GM23338 (cell line): ENCODE measurements at regions not wholly inside any gene's neighbourhood (a gene's known extent, or its start where the extent isn't known, plus 50 kb on each side); places are given as distances from the start of the nearest gene placed in this dataset.
A peak's percentile ranks its signal among the peaks of the same experiment; 100 is the strongest.

ENCODE experiments used
- ATAC-seq: fragments of 200-7000 bp; cut with Tn5 transposase; 3 replicates; pipeline ENCODE4 v1.9.1; 2020
- DNase-seq: peaks from one replicate; pipeline ENCODE4 v3.0.0-alpha.2; 2015; ENCODE audit warnings: low spot score
- H2AFZ ChIP-seq: fragments of 200-600 bp; sonication (generic); 2 replicates; pipeline ENCODE4 v1.8.0; 2016; ENCODE audit warnings: antibody characterized with exemption, mild to moderate bottlenecking, moderate library complexity
- H3F3A ChIP-seq: fragments of 200-600 bp; sonication (generic); replicated peaks from 2 replicates; pipeline ENCODE4 v1.8.0; 2017; ENCODE audit warnings: antibody characterized with exemption, mixed run types, low read depth
- H3K27ac ChIP-seq: fragments of 200-600 bp; sonication (generic); 2 replicates; pipeline ENCODE4 v1.6.1; 2016; ENCODE audit warnings: low read depth
- H3K27me3 ChIP-seq: fragments of 200-600 bp; sonication (generic); 2 replicates; pipeline ENCODE4 v1.8.0; 2016; ENCODE audit warnings: mild to moderate bottlenecking, mixed run types, moderate library complexity; ENCODE audit not compliant: insufficient read depth
- H3K36me3 ChIP-seq: fragments of 200-600 bp; sonication (generic); 2 replicates; pipeline ENCODE4 v1.8.0; 2016; ENCODE audit warnings: mild to moderate bottlenecking; ENCODE audit not compliant: insufficient read depth
- H3K4me1 ChIP-seq: fragments of 200-600 bp; sonication (generic); 2 replicates; pipeline ENCODE4 v1.8.0; 2016; ENCODE audit warnings: mild to moderate bottlenecking, moderate library complexity; ENCODE audit not compliant: insufficient read depth
- H3K4me2 ChIP-seq: fragments of 200-600 bp; sonication (generic); 2 replicates; pipeline ENCODE4 v1.7.1; 2017; ENCODE audit warnings: mixed run types
- H3K4me3 ChIP-seq: fragments of 200-600 bp; sonication (generic); 2 replicates; pipeline ENCODE4 v1.6.1; 2016; ENCODE audit warnings: mixed run types
- H3K79me2 ChIP-seq: fragments of 200-600 bp; sonication (generic); replicated peaks from 2 replicates; pipeline ENCODE4 v1.8.0; 2017; ENCODE audit warnings: mild to moderate bottlenecking; ENCODE audit not compliant: insufficient read depth
- H3K9me2 ChIP-seq: fragments of 200-600 bp; sonication (generic); 2 replicates; pipeline ENCODE4 v1.8.0; 2017; ENCODE audit not compliant: insufficient read depth
- H4K20me1 ChIP-seq: fragments of 200-600 bp; sonication (generic); replicated peaks from 2 replicates; pipeline ENCODE4 v1.8.0; 2017; ENCODE audit warnings: mild to moderate bottlenecking; ENCODE audit not compliant: insufficient read depth
- H3K27ac Mint-ChIP-seq: 2 replicates; pipeline ENCODE4 v1.8.0; 2020; ENCODE audit warnings: inconsistent platforms, mild to moderate bottlenecking, moderate library complexity, mixed read lengths
- H3K27me3 Mint-ChIP-seq: 3 replicates; pipeline ENCODE4 v1.8.0; 2022; ENCODE audit warnings: low read depth, mild to moderate bottlenecking, moderate library complexity, mixed read lengths, inconsistent platforms; ENCODE audit not compliant: insufficient read depth, poor library complexity
- H3K36me3 Mint-ChIP-seq: 3 replicates; pipeline ENCODE4 v1.8.0; 2021; ENCODE audit warnings: low read depth, mild to moderate bottlenecking, inconsistent platforms, moderate library complexity, mixed read lengths
- H3K4me1 Mint-ChIP-seq: 3 replicates; pipeline ENCODE4 v1.8.0; 2020; ENCODE audit warnings: mild to moderate bottlenecking, inconsistent platforms, mixed read lengths
- H3K4me3 Mint-ChIP-seq: 3 replicates; pipeline ENCODE4 v1.8.0; 2021; ENCODE audit warnings: moderate library complexity, mild to moderate bottlenecking, inconsistent platforms, mixed read lengths
- H3K9me3 Mint-ChIP-seq: 3 replicates; pipeline ENCODE4 v1.8.0; 2020; ENCODE audit warnings: moderate library complexity, mild to moderate bottlenecking, inconsistent platforms, mixed read lengths
- CREB1 ChIP-seq: fragments of 250-450 bp; sonication (Bioruptor Pico); IDR thresholded peaks from 2 replicates; pipeline ENCODE4 v1.5.0; 2020; ENCODE audit warnings: low read depth, mild to moderate bottlenecking, moderate library complexity
- EZH2 ChIP-seq: fragments of 200-600 bp; sonication (generic); IDR thresholded peaks from one replicate; pipeline ENCODE4 v1.8.0; 2017; ENCODE audit warnings: antibody characterized with exemption, mild to moderate bottlenecking, low read depth; ENCODE audit not compliant: unreplicated experiment
- EZH2phosphoT487 ChIP-seq: fragments of 200-600 bp; sonication (generic); IDR thresholded peaks from one replicate; pipeline ENCODE4 v1.8.1; 2018; ENCODE audit warnings: antibody characterized with exemption; ENCODE audit not compliant: unreplicated experiment
- NANOG ChIP-seq: IDR thresholded peaks from 2 replicates; pipeline ENCODE4 v1.6.1; 2016; ENCODE audit warnings: antibody characterized with exemption, borderline replicate concordance
- POLR2AphosphoS5 ChIP-seq: IDR thresholded peaks from 2 replicates; pipeline ENCODE4 v1.6.1; 2016; ENCODE audit warnings: antibody characterized with exemption, low read depth
- ZNF114 ChIP-seq: fragments of 250-450 bp; sonication (Bioruptor Pico); IDR thresholded peaks from 2 replicates; pipeline ENCODE4 v1.5.0; 2020; ENCODE audit warnings: mild to moderate bottlenecking, moderate library complexity
- ZNF331 ChIP-seq: fragments of 250-450 bp; sonication (Bioruptor Pico); IDR thresholded peaks from 2 replicates; pipeline ENCODE4 v1.5.0; 2020; ENCODE audit warnings: low read depth, mild to moderate bottlenecking, moderate library complexity
- TF ChIP-seq, protein P1 (sequence below): IDR thresholded peaks from 2 replicates; pipeline ENCODE4 v1.6.1; 2016; ENCODE audit warnings: antibody characterized with exemption
- TF ChIP-seq, protein P2 (sequence below): IDR thresholded peaks from one replicate; pipeline ENCODE4 v1.6.1; 2018; ENCODE audit warnings: antibody characterized with exemption; ENCODE audit not compliant: unreplicated experiment
- TF ChIP-seq, protein P3 (sequence below), 2 experiments: fragments of 200-600 bp in 1 of 2; sonication (generic) in 1 of 2; conservative IDR thresholded peaks; 2 replicates each; pipeline versions ENCODE4 v1.5.1 to v1.6.1; 2016 to 2017; ENCODE audit warnings: antibody characterized with exemption in 2 of 2, low read depth in 2 of 2, mild to moderate bottlenecking in 2 of 2, moderate library complexity in 1 of 2

DNA sequence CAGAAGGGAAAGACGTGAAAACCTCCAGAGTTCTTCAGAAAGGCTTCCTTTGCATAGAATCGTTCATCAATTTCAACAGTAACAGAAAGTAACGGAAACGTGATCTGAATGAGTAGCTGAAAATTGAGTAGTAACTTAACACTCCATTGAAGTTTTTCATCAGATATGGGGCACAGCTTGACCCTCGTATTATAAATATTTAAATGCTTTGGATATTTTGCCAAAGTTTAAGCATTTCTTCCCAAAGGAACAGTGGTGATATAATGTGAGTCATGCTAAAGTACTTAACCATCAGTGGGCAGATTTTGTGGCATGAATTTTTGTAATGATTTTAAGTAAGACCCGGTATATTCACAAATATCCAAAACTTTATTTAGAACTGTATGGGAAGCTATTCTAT, 67.4 kb upstream of the ADAMTS19 start:
- Histone ChIP-seq H3K4me3 (no peak overlapping the region), H2AFZ (peak overlapping the region; percentile 50; the same call in 1 of the 2 replicates), H3K4me1 (peaks cover 23% of the 10 kb centered on the region), H3K4me2 (no peak overlapping the region), H3K36me3 (no peaks in the 10 kb centered on the region), H3K79me2 (no peaks in the 10 kb centered on the region), H3K9me2 (no peaks in the 10 kb centered on the region), H4K20me1 (no peaks in the 10 kb centered on the region), H3K27ac (no peak overlapping the region), H3F3A (no peaks in the 10 kb centered on the region), H3K27me3 (no peaks in the 10 kb centered on the region)
- no peak for TF ChIP-seq EZH2
- TF ChIP-seq CREB1 (CRISPR knock-in tag): no peak
- no peak for TF ChIP-seq POLR2AphosphoS5
- TF ChIP-seq, protein P1, sequence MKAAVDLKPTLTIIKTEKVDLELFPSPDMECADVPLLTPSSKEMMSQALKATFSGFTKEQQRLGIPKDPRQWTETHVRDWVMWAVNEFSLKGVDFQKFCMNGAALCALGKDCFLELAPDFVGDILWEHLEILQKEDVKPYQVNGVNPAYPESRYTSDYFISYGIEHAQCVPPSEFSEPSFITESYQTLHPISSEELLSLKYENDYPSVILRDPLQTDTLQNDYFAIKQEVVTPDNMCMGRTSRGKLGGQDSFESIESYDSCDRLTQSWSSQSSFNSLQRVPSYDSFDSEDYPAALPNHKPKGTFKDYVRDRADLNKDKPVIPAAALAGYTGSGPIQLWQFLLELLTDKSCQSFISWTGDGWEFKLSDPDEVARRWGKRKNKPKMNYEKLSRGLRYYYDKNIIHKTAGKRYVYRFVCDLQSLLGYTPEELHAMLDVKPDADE: no peak
- TF ChIP-seq, protein P2, sequence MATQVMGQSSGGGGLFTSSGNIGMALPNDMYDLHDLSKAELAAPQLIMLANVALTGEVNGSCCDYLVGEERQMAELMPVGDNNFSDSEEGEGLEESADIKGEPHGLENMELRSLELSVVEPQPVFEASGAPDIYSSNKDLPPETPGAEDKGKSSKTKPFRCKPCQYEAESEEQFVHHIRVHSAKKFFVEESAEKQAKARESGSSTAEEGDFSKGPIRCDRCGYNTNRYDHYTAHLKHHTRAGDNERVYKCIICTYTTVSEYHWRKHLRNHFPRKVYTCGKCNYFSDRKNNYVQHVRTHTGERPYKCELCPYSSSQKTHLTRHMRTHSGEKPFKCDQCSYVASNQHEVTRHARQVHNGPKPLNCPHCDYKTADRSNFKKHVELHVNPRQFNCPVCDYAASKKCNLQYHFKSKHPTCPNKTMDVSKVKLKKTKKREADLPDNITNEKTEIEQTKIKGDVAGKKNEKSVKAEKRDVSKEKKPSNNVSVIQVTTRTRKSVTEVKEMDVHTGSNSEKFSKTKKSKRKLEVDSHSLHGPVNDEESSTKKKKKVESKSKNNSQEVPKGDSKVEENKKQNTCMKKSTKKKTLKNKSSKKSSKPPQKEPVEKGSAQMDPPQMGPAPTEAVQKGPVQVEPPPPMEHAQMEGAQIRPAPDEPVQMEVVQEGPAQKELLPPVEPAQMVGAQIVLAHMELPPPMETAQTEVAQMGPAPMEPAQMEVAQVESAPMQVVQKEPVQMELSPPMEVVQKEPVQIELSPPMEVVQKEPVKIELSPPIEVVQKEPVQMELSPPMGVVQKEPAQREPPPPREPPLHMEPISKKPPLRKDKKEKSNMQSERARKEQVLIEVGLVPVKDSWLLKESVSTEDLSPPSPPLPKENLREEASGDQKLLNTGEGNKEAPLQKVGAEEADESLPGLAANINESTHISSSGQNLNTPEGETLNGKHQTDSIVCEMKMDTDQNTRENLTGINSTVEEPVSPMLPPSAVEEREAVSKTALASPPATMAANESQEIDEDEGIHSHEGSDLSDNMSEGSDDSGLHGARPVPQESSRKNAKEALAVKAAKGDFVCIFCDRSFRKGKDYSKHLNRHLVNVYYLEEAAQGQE: no peak
- ATAC-seq (no peak), DNase-seq (no peak)
- peaks cover 17% of the 10 kb centered on the region for H3K9me3 Mint-ChIP-seq
- H3K27me3 Mint-ChIP-seq: peaks cover 6% of the 10 kb centered on the region
- peaks cover 19% of the 10 kb centered on the region for H3K36me3 Mint-ChIP-seq
- no peak overlapping the region for H3K4me3 Mint-ChIP-seq
- H3K4me1 Mint-ChIP-seq: peaks cover 33% of the 10 kb centered on the region
- H3K27ac Mint-ChIP-seq: peak overlapping the region; percentile 8; the same call in 1 of the 2 replicates

DNA sequence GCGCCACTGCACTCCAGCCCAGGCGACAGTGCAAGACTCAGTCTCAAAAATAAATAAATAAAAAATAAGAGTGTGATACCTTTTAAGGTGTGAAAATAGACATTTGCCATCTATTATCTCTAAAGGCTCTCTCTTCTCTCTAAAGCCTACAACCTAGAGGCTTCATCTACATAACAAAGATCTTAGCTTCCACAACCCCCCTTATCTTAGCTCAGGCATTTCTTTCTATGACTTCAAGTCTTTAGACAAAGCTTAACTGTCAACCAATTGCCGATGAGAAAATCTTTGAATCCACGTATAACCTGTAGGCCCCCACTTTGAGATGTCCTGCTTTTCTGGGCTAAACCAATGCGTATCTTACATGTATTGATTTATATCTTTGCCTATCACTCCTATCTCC, 64.9 kb upstream of the ADAMTS19 start:
- ATAC-seq (peak; percentile 75), DNase-seq (peak; percentile 79)
- Mint-ChIP-seq H3K27me3 (peaks cover 9% of the 10 kb centered on the region), H3K4me3 (no peak overlapping the region), H3K27ac (no peak overlapping the region), H3K9me3 (peaks cover 18% of the 10 kb centered on the region), H3K36me3 (peaks cover 20% of the 10 kb centered on the region), H3K4me1 (peaks cover 54% of the 10 kb centered on the region)
- Histone ChIP-seq H2AFZ (no peak overlapping the region), H3K4me1 (peaks cover 42% of the 10 kb centered on the region), H3K27me3 (no peaks in the 10 kb centered on the region), H4K20me1 (no peaks in the 10 kb centered on the region), H3K9me2 (no peaks in the 10 kb centered on the region), H3K36me3 (no peaks in the 10 kb centered on the region), H3K4me2 (peak overlapping the region; percentile 59), H3F3A (no peaks in the 10 kb centered on the region), H3K79me2 (no peaks in the 10 kb centered on the region), H3K4me3 (no peak overlapping the region), H3K27ac (peak overlapping the region; percentile 5; the same call in 1 of the 2 replicates)
- TF ChIP-seq CREB1 (CRISPR knock-in tag): no peak
- no peak for TF ChIP-seq ZNF331
- TF ChIP-seq ZNF114: no peak
- TF ChIP-seq, protein P2: no peak
- TF ChIP-seq EZH2phosphoT487: no peak
- TF ChIP-seq, protein P3, sequence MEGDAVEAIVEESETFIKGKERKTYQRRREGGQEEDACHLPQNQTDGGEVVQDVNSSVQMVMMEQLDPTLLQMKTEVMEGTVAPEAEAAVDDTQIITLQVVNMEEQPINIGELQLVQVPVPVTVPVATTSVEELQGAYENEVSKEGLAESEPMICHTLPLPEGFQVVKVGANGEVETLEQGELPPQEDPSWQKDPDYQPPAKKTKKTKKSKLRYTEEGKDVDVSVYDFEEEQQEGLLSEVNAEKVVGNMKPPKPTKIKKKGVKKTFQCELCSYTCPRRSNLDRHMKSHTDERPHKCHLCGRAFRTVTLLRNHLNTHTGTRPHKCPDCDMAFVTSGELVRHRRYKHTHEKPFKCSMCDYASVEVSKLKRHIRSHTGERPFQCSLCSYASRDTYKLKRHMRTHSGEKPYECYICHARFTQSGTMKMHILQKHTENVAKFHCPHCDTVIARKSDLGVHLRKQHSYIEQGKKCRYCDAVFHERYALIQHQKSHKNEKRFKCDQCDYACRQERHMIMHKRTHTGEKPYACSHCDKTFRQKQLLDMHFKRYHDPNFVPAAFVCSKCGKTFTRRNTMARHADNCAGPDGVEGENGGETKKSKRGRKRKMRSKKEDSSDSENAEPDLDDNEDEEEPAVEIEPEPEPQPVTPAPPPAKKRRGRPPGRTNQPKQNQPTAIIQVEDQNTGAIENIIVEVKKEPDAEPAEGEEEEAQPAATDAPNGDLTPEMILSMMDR (conservative IDR thresholded peaks at IDR 0.05; ENCODE audit: low read depth in 2 of 2): no peak
- no peak for TF ChIP-seq POLR2AphosphoS5
- TF ChIP-seq NANOG: no peak
- no peak for TF ChIP-seq EZH2
- TF ChIP-seq, protein P1: no peak
